Smooth muscle cell (in vitro differentiated cells): ENCODE measurements at regions not wholly inside any gene's neighbourhood (a gene's known extent, or its start where the extent isn't known, plus 50 kb on each side); places are given as distances from the start of the nearest gene placed in this dataset.

Experiments
- DNase-seq: peaks from one replicate; lab custom pipeline; 2025; ENCODE audit not compliant: unreplicated experiment; lab: John Stamatoyannopoulos, UW
- H2AFZ ChIP-seq: fragments of 200-600 bp; sonication (generic); 2 replicates; pipeline ENCODE4 v1.6.0; 2016; ENCODE audit warnings: antibody characterized with exemption, low read depth, mild to moderate bottlenecking
- H3F3A ChIP-seq: fragments of 200-600 bp; sonication (generic); 2 replicates; pipeline ENCODE4 v1.6.0; 2017; ENCODE audit warnings: antibody characterized with exemption, low read depth
- H3K27ac ChIP-seq: fragments of 200-600 bp; sonication (generic); 2 replicates; pipeline ENCODE4 v1.5.1; 2016; ENCODE audit warnings: low read depth, mild to moderate bottlenecking
- H3K27me3 ChIP-seq: fragments of 200-600 bp; sonication (generic); 2 replicates; pipeline ENCODE4 v1.6.1; 2016; ENCODE audit warnings: low read depth, mild to moderate bottlenecking
- H3K36me3 ChIP-seq: fragments of 200-600 bp; sonication (generic); 2 replicates; pipeline ENCODE4 v1.5.1; 2016; ENCODE audit warnings: low read depth
- H3K4me1 ChIP-seq: fragments of 200-600 bp; sonication (generic); 2 replicates; pipeline ENCODE4 v1.5.1; 2016; ENCODE audit warnings: low read depth
- H3K4me2 ChIP-seq: fragments of 200-600 bp; sonication (generic); 2 replicates; pipeline ENCODE4 v1.6.0; 2016; ENCODE audit warnings: mild to moderate bottlenecking
- H3K4me3 ChIP-seq: fragments of 200-600 bp; sonication (generic); 2 replicates; pipeline ENCODE4 v1.5.1; 2016; ENCODE audit warnings: mild to moderate bottlenecking
- H3K79me2 ChIP-seq: fragments of 200-600 bp; sonication (generic); 2 replicates; pipeline ENCODE4 v1.6.0; 2016; ENCODE audit warnings: low read depth, mild to moderate bottlenecking
- H3K9ac ChIP-seq: fragments of 200-600 bp; sonication (generic); 2 replicates; pipeline ENCODE4 v1.6.0; 2016; ENCODE audit warnings: low read depth
- H3K9me3 ChIP-seq: fragments of 200-600 bp; sonication (generic); replicated peaks from 2 replicates; pipeline ENCODE4 v1.5.1; 2016; ENCODE audit warnings: low read depth
- H4K20me1 ChIP-seq: fragments of 200-600 bp; sonication (generic); 2 replicates; pipeline ENCODE4 v1.6.0; 2016; ENCODE audit warnings: low read depth
- WGBS: methylation state at CpG from one replicate; pipeline ENCODE4 v1.1.7; 2016; ENCODE audit warnings: low lambda C conversion rate; 5-methylcytosine and 5-hydroxymethylcytosine counted together
- TF ChIP-seq, protein P1 (sequence below): fragments of 200-600 bp; sonication (generic); IDR thresholded peaks from 2 replicates; pipeline ENCODE4 v1.5.1; 2017; ENCODE audit warnings: borderline replicate concordance, mild to moderate bottlenecking, antibody characterized with exemption; ENCODE audit not compliant: insufficient read depth, poor library complexity, severe bottlenecking

GRCh38 chr6:1178590-1178989 lies 133.3 kb upstream of the FOXQ1 start:
- H3K4me2 ChIP-seq = no peak overlapping the region
- H2AFZ ChIP-seq = no peak overlapping the region
- H3K79me2 ChIP-seq = no peaks in the 10 kb centered on the region
- no peak for DNase-seq
- TF ChIP-seq, protein P1, sequence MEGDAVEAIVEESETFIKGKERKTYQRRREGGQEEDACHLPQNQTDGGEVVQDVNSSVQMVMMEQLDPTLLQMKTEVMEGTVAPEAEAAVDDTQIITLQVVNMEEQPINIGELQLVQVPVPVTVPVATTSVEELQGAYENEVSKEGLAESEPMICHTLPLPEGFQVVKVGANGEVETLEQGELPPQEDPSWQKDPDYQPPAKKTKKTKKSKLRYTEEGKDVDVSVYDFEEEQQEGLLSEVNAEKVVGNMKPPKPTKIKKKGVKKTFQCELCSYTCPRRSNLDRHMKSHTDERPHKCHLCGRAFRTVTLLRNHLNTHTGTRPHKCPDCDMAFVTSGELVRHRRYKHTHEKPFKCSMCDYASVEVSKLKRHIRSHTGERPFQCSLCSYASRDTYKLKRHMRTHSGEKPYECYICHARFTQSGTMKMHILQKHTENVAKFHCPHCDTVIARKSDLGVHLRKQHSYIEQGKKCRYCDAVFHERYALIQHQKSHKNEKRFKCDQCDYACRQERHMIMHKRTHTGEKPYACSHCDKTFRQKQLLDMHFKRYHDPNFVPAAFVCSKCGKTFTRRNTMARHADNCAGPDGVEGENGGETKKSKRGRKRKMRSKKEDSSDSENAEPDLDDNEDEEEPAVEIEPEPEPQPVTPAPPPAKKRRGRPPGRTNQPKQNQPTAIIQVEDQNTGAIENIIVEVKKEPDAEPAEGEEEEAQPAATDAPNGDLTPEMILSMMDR = no peak
- no peaks in the 10 kb centered on the region for H3K4me1 ChIP-seq
- H3K27ac ChIP-seq = no peak overlapping the region
- H3K27me3 ChIP-seq = no peaks in the 10 kb centered on the region
- H4K20me1 ChIP-seq = no peaks in the 10 kb centered on the region
- H3K36me3 ChIP-seq = no peaks in the 10 kb centered on the region
- 89% methylated on average over 3 of the region's 3 CpGs for WGBS
- H3K9me3 ChIP-seq = no peaks in the 10 kb centered on the region
- H3K9ac ChIP-seq = no peak overlapping the region
- H3F3A ChIP-seq = no peaks in the 10 kb centered on the region
- no peak overlapping the region for H3K4me3 ChIP-seq

- WGBS = 92% methylated on average over 6 of the region's 6 CpGs
- no peaks in the 10 kb centered on the region for H3K36me3 ChIP-seq
- H3K4me3 ChIP-seq = no peak overlapping the region
- H3K4me1 ChIP-seq = no peaks in the 10 kb centered on the region
- H3K9ac ChIP-seq = no peak overlapping the region
- no peaks in the 10 kb centered on the region for H3F3A ChIP-seq
- DNase-seq = no peak
- no peaks in the 10 kb centered on the region for H3K27me3 ChIP-seq
- H3K27ac ChIP-seq = no peak overlapping the region
- TF ChIP-seq, protein P1 = no peak
- H3K4me2 ChIP-seq = no peak overlapping the region
- H3K79me2 ChIP-seq = no peaks in the 10 kb centered on the region
- no peak overlapping the region for H2AFZ ChIP-seq
- no peaks in the 10 kb centered on the region for H4K20me1 ChIP-seq
- H3K9me3 ChIP-seq = no peaks in the 10 kb centered on the region
These were observed 135.3 kb upstream of the FOXQ1 start for GRCh38 chr6:1176567-1176966.

- no peak overlapping the region for H2AFZ ChIP-seq
- no peaks in the 10 kb centered on the region for H3K36me3 ChIP-seq
- WGBS = 84% methylated on average over 4 of the region's 4 CpGs
- H3K27ac ChIP-seq = no peak overlapping the region
- no peaks in the 10 kb centered on the region for H3K9me3 ChIP-seq
- no peak overlapping the region for H3K9ac ChIP-seq
- H4K20me1 ChIP-seq = no peaks in the 10 kb centered on the region
- H3F3A ChIP-seq = no peaks in the 10 kb centered on the region
- DNase-seq = no peak
- no peak overlapping the region for H3K4me2 ChIP-seq
- H3K27me3 ChIP-seq = no peaks in the 10 kb centered on the region
- no peak overlapping the region for H3K4me3 ChIP-seq
- TF ChIP-seq, protein P1 = no peak
- no peaks in the 10 kb centered on the region for H3K79me2 ChIP-seq
- H3K4me1 ChIP-seq = no peaks in the 10 kb centered on the region
These were observed 136.0 kb upstream of the FOXQ1 start for GRCh38 chr6:1175877-1176276.

- no peaks in the 10 kb centered on the region for H3K36me3 ChIP-seq
- TF ChIP-seq, protein P1 = no peak
- WGBS = 86% methylated on average over 8 of the region's 8 CpGs
- no peaks in the 10 kb centered on the region for H3K79me2 ChIP-seq
- no peak overlapping the region for H3K9ac ChIP-seq
- H3K4me3 ChIP-seq = no peak overlapping the region
- H3K27me3 ChIP-seq = no peaks in the 10 kb centered on the region
- no peak overlapping the region for H3K4me2 ChIP-seq
- DNase-seq = no peak
- no peak overlapping the region for H3K27ac ChIP-seq
- no peaks in the 10 kb centered on the region for H3F3A ChIP-seq
- no peak overlapping the region for H2AFZ ChIP-seq
- no peaks in the 10 kb centered on the region for H3K4me1 ChIP-seq
- no peaks in the 10 kb centered on the region for H3K9me3 ChIP-seq
- no peaks in the 10 kb centered on the region for H4K20me1 ChIP-seq
These were observed 141.1 kb upstream of the FOXQ1 start for GRCh38 chr6:1170794-1171193.
